ENCODE measurements at regions not wholly inside any gene's neighbourhood (a gene's known extent, or its start where the extent isn't known, plus 50 kb on each side); places are given as distances from the start of the nearest gene placed in this dataset.

DNA sequence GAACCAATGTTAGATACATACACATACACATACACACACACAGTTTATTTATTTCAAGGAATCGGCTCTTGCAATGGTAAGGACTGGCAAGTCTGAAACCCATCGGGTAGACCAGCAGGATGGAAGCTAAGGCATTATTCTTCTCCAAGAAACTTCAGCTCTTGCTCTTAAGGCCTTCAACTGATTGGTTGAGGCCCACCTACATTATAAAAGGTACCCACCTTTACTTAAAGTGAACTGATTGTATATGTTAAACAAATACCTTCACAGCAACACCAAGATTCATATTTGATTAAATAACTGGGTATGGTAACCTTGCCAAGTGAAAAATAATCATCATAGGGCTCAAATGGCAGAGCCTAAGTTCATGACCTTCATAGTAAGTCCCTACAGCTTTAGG, 695.5 kb downstream of the BCL11B start:
- intact Hi-C loops (cut with DNase I), result no loop called here
- TF ChIP-seq POLR2AphosphoS5 (IDR thresholded peaks at IDR 0.05), result no peak
- TF ChIP-seq, protein P1, sequence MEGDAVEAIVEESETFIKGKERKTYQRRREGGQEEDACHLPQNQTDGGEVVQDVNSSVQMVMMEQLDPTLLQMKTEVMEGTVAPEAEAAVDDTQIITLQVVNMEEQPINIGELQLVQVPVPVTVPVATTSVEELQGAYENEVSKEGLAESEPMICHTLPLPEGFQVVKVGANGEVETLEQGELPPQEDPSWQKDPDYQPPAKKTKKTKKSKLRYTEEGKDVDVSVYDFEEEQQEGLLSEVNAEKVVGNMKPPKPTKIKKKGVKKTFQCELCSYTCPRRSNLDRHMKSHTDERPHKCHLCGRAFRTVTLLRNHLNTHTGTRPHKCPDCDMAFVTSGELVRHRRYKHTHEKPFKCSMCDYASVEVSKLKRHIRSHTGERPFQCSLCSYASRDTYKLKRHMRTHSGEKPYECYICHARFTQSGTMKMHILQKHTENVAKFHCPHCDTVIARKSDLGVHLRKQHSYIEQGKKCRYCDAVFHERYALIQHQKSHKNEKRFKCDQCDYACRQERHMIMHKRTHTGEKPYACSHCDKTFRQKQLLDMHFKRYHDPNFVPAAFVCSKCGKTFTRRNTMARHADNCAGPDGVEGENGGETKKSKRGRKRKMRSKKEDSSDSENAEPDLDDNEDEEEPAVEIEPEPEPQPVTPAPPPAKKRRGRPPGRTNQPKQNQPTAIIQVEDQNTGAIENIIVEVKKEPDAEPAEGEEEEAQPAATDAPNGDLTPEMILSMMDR (IDR thresholded peaks at IDR 0.05), result no peak
- no peak for TF ChIP-seq POLR2A (IDR thresholded peaks at IDR 0.05)
- Histone ChIP-seq H3K4me3 (no peak overlapping the region), H3K9me3 (no peaks in the 10 kb centered on the region), H3K27me3 (replicated peaks; ENCODE audit: insufficient read depth) (no peaks in the 10 kb centered on the region), H3K36me3 (no peaks in the 10 kb centered on the region), H3K27ac (no peak overlapping the region), H3K4me1 (replicated peaks) (no peaks in the 10 kb centered on the region)
- DNase-seq (ENCODE audit: low spot score), result no peak
- WGBS, result 97% methylated on average over 2 of the region's 2 CpGs

DNA sequence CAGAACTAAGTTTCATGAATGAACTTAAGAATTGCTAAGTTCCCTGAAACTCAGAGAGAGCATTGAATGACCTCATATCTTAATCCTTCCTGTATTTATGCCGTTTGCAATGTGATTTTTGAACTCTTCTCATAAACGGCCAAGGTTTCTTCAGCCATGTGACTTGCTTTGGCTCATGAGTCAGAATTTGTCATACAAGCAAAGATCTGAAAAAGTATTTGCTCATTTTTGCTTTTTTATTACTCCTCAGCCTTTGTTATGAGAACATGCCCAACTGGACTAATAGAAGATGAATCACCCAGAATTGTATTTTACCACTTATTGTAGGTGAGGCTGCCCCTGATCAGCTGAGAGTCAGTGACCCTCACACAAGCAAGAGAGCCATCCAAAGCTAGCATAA, 693.8 kb downstream of the BCL11B start:
- no peaks in the 10 kb centered on the region for H3K36me3 ChIP-seq
- DNase-seq (ENCODE audit: low spot score), result no peak
- TF ChIP-seq, protein P1 (IDR thresholded peaks at IDR 0.05), result no peak
- TF ChIP-seq POLR2A (IDR thresholded peaks at IDR 0.05) (no peak), POLR2AphosphoS5 (IDR thresholded peaks at IDR 0.05) (no peak)
- H3K9me3 ChIP-seq, result no peaks in the 10 kb centered on the region
- no peak overlapping the region for H3K27ac ChIP-seq
- H3K27me3 ChIP-seq (replicated peaks; ENCODE audit: insufficient read depth), result no peaks in the 10 kb centered on the region
- H3K4me1 ChIP-seq (replicated peaks), result no peaks in the 10 kb centered on the region
- intact Hi-C loops (cut with DNase I), result no loop called here
- 63% methylated on average over 2 of the region's 2 CpGs for WGBS
- no peak overlapping the region for H3K4me3 ChIP-seq

DNA sequence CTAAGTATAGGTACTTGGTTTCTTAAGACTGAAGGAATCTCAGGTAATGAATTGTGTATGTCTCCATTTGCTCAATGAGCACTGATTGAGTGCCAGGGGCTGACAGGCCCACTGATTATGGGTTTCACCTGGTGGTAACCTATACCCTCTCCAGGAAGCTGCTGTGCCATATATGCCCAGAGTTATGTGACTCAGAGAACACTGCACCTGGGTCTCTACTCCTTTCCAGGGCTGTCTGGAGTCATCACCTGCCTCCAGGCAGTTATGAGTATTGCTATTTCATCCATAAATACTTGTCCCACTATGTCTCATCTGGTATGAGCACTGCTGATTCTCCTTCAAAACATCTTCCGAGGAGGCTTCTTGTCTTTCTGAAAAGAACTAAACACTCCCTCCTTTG, 692.9 kb downstream of the BCL11B start:
- Histone ChIP-seq H3K4me3 (no peak overlapping the region), H3K9me3 (no peaks in the 10 kb centered on the region), H3K27ac (no peak overlapping the region), H3K36me3 (no peaks in the 10 kb centered on the region), H3K4me1 (replicated peaks) (no peaks in the 10 kb centered on the region), H3K27me3 (replicated peaks; ENCODE audit: insufficient read depth) (no peaks in the 10 kb centered on the region)
- DNase-seq (ENCODE audit: low spot score), result no peak
- 88% methylated on average over 1 of the region's 1 CpG for WGBS
- intact Hi-C loops (cut with DNase I), result no loop called here
- no peak for TF ChIP-seq POLR2AphosphoS5 (IDR thresholded peaks at IDR 0.05)
- no peak for TF ChIP-seq POLR2A (IDR thresholded peaks at IDR 0.05)
- TF ChIP-seq, protein P1 (IDR thresholded peaks at IDR 0.05), result no peak

DNA sequence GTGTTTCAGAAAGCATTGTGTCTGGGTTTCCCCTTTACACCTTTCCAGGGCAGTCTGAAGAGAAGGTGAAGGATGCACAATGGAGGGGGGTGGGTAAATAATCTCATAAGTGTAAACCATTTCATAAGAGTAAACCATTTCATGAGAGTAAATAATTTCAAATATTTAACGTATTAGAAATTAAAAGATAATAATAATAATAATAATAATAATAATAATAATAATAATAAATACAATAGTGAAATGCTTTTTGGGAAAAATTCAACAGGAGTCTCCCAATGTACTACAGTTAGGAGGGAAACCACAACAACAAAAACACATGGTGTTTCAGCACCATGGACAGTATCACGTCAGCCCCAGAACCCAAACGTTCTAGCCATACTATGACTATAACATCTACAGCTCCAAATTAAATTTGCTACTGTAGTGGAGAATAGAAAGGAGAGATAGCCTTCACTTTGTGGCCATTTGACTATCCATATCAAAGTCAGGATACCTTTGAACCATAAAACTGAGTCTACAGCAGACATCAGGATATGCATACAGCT, 691.8 kb downstream of the BCL11B start:
- TF ChIP-seq POLR2AphosphoS5 (IDR thresholded peaks at IDR 0.05) (no peak), POLR2A (IDR thresholded peaks at IDR 0.05) (no peak)
- TF ChIP-seq, protein P1 (IDR thresholded peaks at IDR 0.05), result no peak
- H3K4me1 ChIP-seq (replicated peaks), result no peaks in the 10 kb centered on the region
- no peaks in the 10 kb centered on the region for H3K9me3 ChIP-seq
- intact Hi-C loops (cut with DNase I), result no loop called here
- no peak overlapping the region for H3K4me3 ChIP-seq
- no peak for DNase-seq (ENCODE audit: low spot score)
- H3K36me3 ChIP-seq, result no peaks in the 10 kb centered on the region
- no peaks in the 10 kb centered on the region for H3K27me3 ChIP-seq (replicated peaks; ENCODE audit: insufficient read depth)
- H3K27ac ChIP-seq, result no peak overlapping the region
- WGBS, result 6% methylated on average over 3 of the region's 3 CpGs

DNA sequence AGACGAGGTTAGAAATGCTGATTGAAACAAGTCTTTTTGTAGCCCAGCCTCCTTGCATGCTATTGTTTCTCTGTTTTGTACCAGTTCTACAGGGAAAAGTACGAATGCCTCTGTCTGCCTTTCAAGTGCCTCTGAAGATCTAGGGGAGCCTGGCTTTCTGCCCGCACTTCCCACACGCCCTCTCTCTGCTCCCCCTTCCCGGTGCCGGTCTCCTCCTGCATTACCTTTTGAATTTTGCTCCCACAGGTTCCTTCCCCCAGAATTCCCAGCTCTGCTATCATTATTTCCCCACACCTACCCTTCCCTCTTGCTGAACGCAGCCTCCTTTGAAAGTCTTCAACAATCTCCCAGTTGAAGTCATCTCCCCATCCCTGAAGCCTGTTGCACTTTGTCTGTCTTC, 689.7 kb downstream of the BCL11B start:
- Histone ChIP-seq H3K27ac (no peak overlapping the region), H3K36me3 (no peaks in the 10 kb centered on the region), H3K4me3 (no peak overlapping the region), H3K27me3 (replicated peaks; ENCODE audit: insufficient read depth) (no peaks in the 10 kb centered on the region), H3K9me3 (no peaks in the 10 kb centered on the region), H3K4me1 (replicated peaks) (no peaks in the 10 kb centered on the region)
- no peak for DNase-seq (ENCODE audit: low spot score)
- intact Hi-C loops (cut with DNase I), result no loop called here
- WGBS, result 66% methylated on average over 7 of the region's 7 CpGs
- no peak for TF ChIP-seq POLR2AphosphoS5 (IDR thresholded peaks at IDR 0.05)
- TF ChIP-seq, protein P1 (IDR thresholded peaks at IDR 0.05), result no peak
- no peak for TF ChIP-seq POLR2A (IDR thresholded peaks at IDR 0.05)

All from prostate gland (tissue), 2 donors.